Heart left ventricle (tissue), 16 donors: ENCODE measurements at regions not wholly inside any gene's neighbourhood (a gene's known extent, or its start where the extent isn't known, plus 50 kb on each side); places are given as distances from the start of the nearest gene placed in this dataset.
"Not testable (repeated sequence)": the region's sequence is repeated elsewhere in the genome, so short reads cannot be mapped to it uniquely, and the experiment has no call there.

Experiments
- ATAC-seq, 4 donors: fragments of 200-7000 bp; cut with Tn5 transposase; one replicate each; pipeline ENCODE4 v1.9.1; 2020 to 2022; ENCODE audit warnings: moderate library complexity in 4 of 4, mild to moderate bottlenecking in 3 of 4, moderate number of reproducible peaks in 1 of 4
- DNase-seq, 5 donors: peaks; one replicate each; pipeline ENCODE4 v3.0.0-alpha.2; 2020
- H3K27ac ChIP-seq, 12 donors: fragments of 200-600 bp; sonication (generic) in 4 of 12; one replicate each; pipeline versions ENCODE4 v1.5.0 to v1.8.0; 2016 to 2022; ENCODE audit warnings: mild to moderate bottlenecking in 2 of 12
- H3K27me3 ChIP-seq, 9 donors: fragments of 200-600 bp; sonication (generic) in 2 of 9; one replicate each; pipeline versions ENCODE4 v1.5.1 to v1.8.0; 2016 to 2022; ENCODE audit warnings: mild to moderate bottlenecking in 3 of 9
- H3K36me3 ChIP-seq, 9 donors: fragments of 200-600 bp; sonication (generic) in 2 of 9; one replicate each; pipeline versions ENCODE4 v1.5.0 to v1.8.0; 2018 to 2022; ENCODE audit warnings: mild to moderate bottlenecking in 2 of 9
- H3K4me1 ChIP-seq, 12 donors: fragments of 200-600 bp; sonication (generic) in 4 of 12; one replicate each; pipeline versions ENCODE4 v1.5.0 to v1.8.0; 2016 to 2022; ENCODE audit warnings: mild to moderate bottlenecking in 3 of 12
- H3K4me3 ChIP-seq, 12 donors: fragments of 200-600 bp; sonication (generic) in 4 of 12; one replicate each; pipeline versions ENCODE4 v1.5.0 to v1.8.0; 2017 to 2022; ENCODE audit warnings: mild to moderate bottlenecking in 9 of 12, moderate library complexity in 4 of 12
- H3K9me3 ChIP-seq, 12 donors: fragments of 200-600 bp; sonication (generic) in 4 of 12; one replicate each; pipeline versions ENCODE4 v1.5.0 to v1.8.0; 2016 to 2022; ENCODE audit warnings: mild to moderate bottlenecking in 1 of 12
- WGBS, 4 donors: extraction: QIAGEN DNeasy Blood & Tissue Kit in 2 of 4; methylation state at CpG; one replicate each; pipeline versions ENCODE4 v1.1.5 to v1.1.7; 2013 to 2018; 5-methylcytosine and 5-hydroxymethylcytosine counted together
- intact Hi-C, 10 donors: fragments of 100-400 bp; cut with DNase I; formaldehyde crosslinking; loops; one replicate each; pipeline versions ENCODE4 v1.11.1 to v1.14.2; 2022
- donor health status: ischemic (EF 13 %, LVEDD 7.1; RV severe dilation, severe dysfunction).
- donor health status: healthy with polysubstance abuse.
- donor health status: DM: no; HTN: yes; CAD: no.
- donor health status: DM: no; HTN: no; CAD: no.
- donor health status: ischemic (EF 25% LVEDD 6.9; RV normal size, moderate dysfunction).
- donor health status: ischemic (EF 25% LVEDD 5.7; RV mildly dilated, moderate dysfunction).
- donor health status: healthy.
- donor health status: DM: yes; HTN: yes; CAD: no.
- donor health status: ischemic (EF 35%, LVEDD 5.7; RV mildly dilated, moderate dysfunction).
- donor health status: nonischemic (EF 11% LVEDD 7.7; RV severe dilation, severe dysfunction).
- donor health status: DM: yes; HTN: yes; CAD: no.
- donor health status: PGD.
- donor health status: ischemic (EF 29% LVEDD 5.4; RV normal size, mild dysfunction).
- donor health status: nonischemic (EF 23%, LVEDD 6.1; RV moderate dilation, normal function).

GRCh38 chr15:30688684-30689083, 62.8 kb downstream of the ARHGAP11B start:
- H3K27ac ChIP-seq, H3K27me3 ChIP-seq, intact Hi-C loops, DNase-seq, H3K9me3 ChIP-seq, ATAC-seq, H3K36me3 ChIP-seq, H3K4me3 ChIP-seq, H3K4me1 ChIP-seq: not testable (repeated sequence)
- 92 to 96% (median 94%) methylated on average over 5 of the region's 5 CpGs for WGBS, 4 donors

- H3K4me1 ChIP-seq, H3K9me3 ChIP-seq, H3K27me3 ChIP-seq, ATAC-seq, intact Hi-C loops, DNase-seq, H3K36me3 ChIP-seq, H3K4me3 ChIP-seq, H3K27ac ChIP-seq: not testable (repeated sequence)
- 83 to 96% (median 87%) methylated on average over 2 of the region's 2 CpGs; no CpG with 5 or more reads in 1 of the 4 donors for WGBS, 4 donors
These were observed 64.2 kb downstream of the ARHGAP11B start for GRCh38 chr15:30690153-30690552.

GRCh38 chr15:30695811-30696210, 69.9 kb downstream of the ARHGAP11B start:
- DNase-seq, H3K27ac ChIP-seq, H3K36me3 ChIP-seq, intact Hi-C loops, H3K27me3 ChIP-seq, ATAC-seq, H3K4me1 ChIP-seq, H3K4me3 ChIP-seq, H3K9me3 ChIP-seq: not testable (repeated sequence)
- WGBS, 4 donors: 93% methylated on average over 3 of the region's 3 CpGs; no CpG with 5 or more reads in 3 of the 4 donors

GRCh38 chr15:30696439-30697314, 70.7 kb downstream of the ARHGAP11B start:
- H3K4me1 ChIP-seq, H3K36me3 ChIP-seq, H3K27me3 ChIP-seq, H3K9me3 ChIP-seq, DNase-seq, intact Hi-C loops, H3K27ac ChIP-seq, H3K4me3 ChIP-seq, ATAC-seq: not testable (repeated sequence)
- 80 to 91% (median 88%) methylated on average over 7 of the region's 15 CpGs for WGBS, 4 donors

GRCh38 chr15:30697315-30697685, 71.4 kb downstream of the ARHGAP11B start:
- 82 to 100% (median 92%) methylated on average over 2 to 3 of the region's 3 CpGs for WGBS, 4 donors
- H3K27ac ChIP-seq, H3K27me3 ChIP-seq, DNase-seq, intact Hi-C loops, H3K9me3 ChIP-seq, H3K4me1 ChIP-seq, H3K36me3 ChIP-seq, ATAC-seq, H3K4me3 ChIP-seq: not testable (repeated sequence)

GRCh38 chr15:30700006-30700597, 74.2 kb downstream of the ARHGAP11B start:
- DNase-seq, H3K9me3 ChIP-seq, H3K4me1 ChIP-seq, H3K36me3 ChIP-seq, H3K27ac ChIP-seq, intact Hi-C loops, H3K4me3 ChIP-seq, H3K27me3 ChIP-seq: not testable (repeated sequence)
- ATAC-seq: peak; percentile 43 to 82 (median 61)
- 62 to 80% methylated on average over 4 of the region's 7 CpGs; no CpG with 5 or more reads in 2 of the 4 donors for WGBS, 4 donors

GRCh38 chr15:30707976-30708685, 82.2 kb downstream of the ARHGAP11B start:
- H3K27ac ChIP-seq, DNase-seq, H3K36me3 ChIP-seq, H3K9me3 ChIP-seq, H3K4me3 ChIP-seq, H3K4me1 ChIP-seq, ATAC-seq, intact Hi-C loops, H3K27me3 ChIP-seq: not testable (repeated sequence)
- WGBS, 4 donors: 87 to 92% (median 89%) methylated on average over 8 to 9 of the region's 9 CpGs

- intact Hi-C loops, H3K4me3 ChIP-seq, H3K27ac ChIP-seq, H3K36me3 ChIP-seq, H3K9me3 ChIP-seq, H3K4me1 ChIP-seq, DNase-seq, H3K27me3 ChIP-seq: not testable (repeated sequence)
- 86 to 96% (median 93%) methylated on average over 4 of the region's 7 CpGs; no CpG with 5 or more reads in 1 of the 4 donors for WGBS, 4 donors
- ATAC-seq: peak in 1 of 4 donors; percentile 16
These were observed 82.9 kb downstream of the ARHGAP11B start for GRCh38 chr15:30708809-30709208.

- H3K4me3 ChIP-seq, H3K4me1 ChIP-seq, H3K27me3 ChIP-seq, H3K27ac ChIP-seq, intact Hi-C loops, DNase-seq, H3K36me3 ChIP-seq, H3K9me3 ChIP-seq, ATAC-seq: not testable (repeated sequence)
- 75 to 92% (median 84%) methylated on average over 4 to 7 of the region's 7 CpGs for WGBS, 4 donors
These were observed 92.2 kb downstream of the ARHGAP11B start for GRCh38 chr15:30718038-30718643.

GRCh38 chr15:30719363-30719762, 93.4 kb downstream of the ARHGAP11B start:
- H3K36me3 ChIP-seq, ATAC-seq, H3K4me1 ChIP-seq, H3K4me3 ChIP-seq, H3K27ac ChIP-seq, H3K27me3 ChIP-seq, H3K9me3 ChIP-seq, intact Hi-C loops, DNase-seq: not testable (repeated sequence)
- WGBS, 4 donors: 72 to 83% (median 78%) methylated on average over 5 of the region's 5 CpGs
